ENCODE measurements at regions not wholly inside any gene's neighbourhood (a gene's known extent, or its start where the extent isn't known, plus 50 kb on each side); places are given as distances from the start of the nearest gene placed in this dataset.

DNA sequence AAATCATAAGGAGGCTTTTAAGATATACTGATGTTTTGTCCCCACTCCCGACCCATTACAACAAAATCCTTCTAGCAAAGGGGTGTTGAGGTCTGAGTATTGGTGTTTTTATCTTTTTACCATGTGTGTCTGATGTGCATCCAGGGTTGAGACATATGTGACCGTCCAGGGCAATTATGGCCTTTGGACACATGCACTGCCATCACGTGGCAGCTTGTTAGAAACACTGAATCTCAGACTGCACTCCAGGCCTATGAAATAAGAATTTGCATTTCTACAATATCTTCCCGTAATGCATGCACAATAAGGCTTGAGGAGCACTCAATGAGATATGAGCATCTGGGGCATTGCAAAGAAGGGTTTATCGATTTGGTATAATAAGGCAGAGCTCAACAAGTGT lies 235.1 kb upstream of the ZNF804A start:
- Histone ChIP-seq H3K9ac (ENCODE audit: low read length) (no peak overlapping the region), H3K27ac (ENCODE audit: low read length) (no peak overlapping the region), H3K27me3 (ENCODE audit: insufficient read depth, low read depth, low read length) (no peaks in the 10 kb centered on the region), H3K4me3 (ENCODE audit: low read length) (no peak overlapping the region), H4K20me1 (ENCODE audit: insufficient read depth) (no peaks in the 10 kb centered on the region), H3F3A (ENCODE audit: insufficient read depth, low read length, poor library complexity, severe bottlenecking) (no peaks in the 10 kb centered on the region), H3K4me2 (ENCODE audit: low read length) (no peak overlapping the region), H2AFZ (ENCODE audit: low read depth, low read length) (no peak overlapping the region), H3K79me2 (replicated peaks; ENCODE audit: insufficient read depth, low read length) (no peaks in the 10 kb centered on the region), H3K36me3 (ENCODE audit: insufficient read depth, low read length) (no peaks in the 10 kb centered on the region), H3K9me3 (ENCODE audit: low read length) (no peaks in the 10 kb centered on the region), H3K9me2 (ENCODE audit: insufficient read depth, low read length) (no peaks in the 10 kb centered on the region)
- TF ChIP-seq SMC3 (conservative IDR thresholded peaks at IDR 0.05; ENCODE audit: poor library complexity): no peak
- no peak for TF ChIP-seq MXI1 (conservative IDR thresholded peaks at IDR 0.05; ENCODE audit: poor library complexity, severe bottlenecking)
- no peak for TF ChIP-seq TAF1 (IDR thresholded peaks at IDR 0.05; ENCODE audit: low read depth)
- no peak for TF ChIP-seq EZH2 (IDR thresholded peaks at IDR 0.05; ENCODE audit: borderline replicate concordance, insufficient read depth, low read length, poor library complexity, severe bottlenecking)
- TF ChIP-seq, protein P1, sequence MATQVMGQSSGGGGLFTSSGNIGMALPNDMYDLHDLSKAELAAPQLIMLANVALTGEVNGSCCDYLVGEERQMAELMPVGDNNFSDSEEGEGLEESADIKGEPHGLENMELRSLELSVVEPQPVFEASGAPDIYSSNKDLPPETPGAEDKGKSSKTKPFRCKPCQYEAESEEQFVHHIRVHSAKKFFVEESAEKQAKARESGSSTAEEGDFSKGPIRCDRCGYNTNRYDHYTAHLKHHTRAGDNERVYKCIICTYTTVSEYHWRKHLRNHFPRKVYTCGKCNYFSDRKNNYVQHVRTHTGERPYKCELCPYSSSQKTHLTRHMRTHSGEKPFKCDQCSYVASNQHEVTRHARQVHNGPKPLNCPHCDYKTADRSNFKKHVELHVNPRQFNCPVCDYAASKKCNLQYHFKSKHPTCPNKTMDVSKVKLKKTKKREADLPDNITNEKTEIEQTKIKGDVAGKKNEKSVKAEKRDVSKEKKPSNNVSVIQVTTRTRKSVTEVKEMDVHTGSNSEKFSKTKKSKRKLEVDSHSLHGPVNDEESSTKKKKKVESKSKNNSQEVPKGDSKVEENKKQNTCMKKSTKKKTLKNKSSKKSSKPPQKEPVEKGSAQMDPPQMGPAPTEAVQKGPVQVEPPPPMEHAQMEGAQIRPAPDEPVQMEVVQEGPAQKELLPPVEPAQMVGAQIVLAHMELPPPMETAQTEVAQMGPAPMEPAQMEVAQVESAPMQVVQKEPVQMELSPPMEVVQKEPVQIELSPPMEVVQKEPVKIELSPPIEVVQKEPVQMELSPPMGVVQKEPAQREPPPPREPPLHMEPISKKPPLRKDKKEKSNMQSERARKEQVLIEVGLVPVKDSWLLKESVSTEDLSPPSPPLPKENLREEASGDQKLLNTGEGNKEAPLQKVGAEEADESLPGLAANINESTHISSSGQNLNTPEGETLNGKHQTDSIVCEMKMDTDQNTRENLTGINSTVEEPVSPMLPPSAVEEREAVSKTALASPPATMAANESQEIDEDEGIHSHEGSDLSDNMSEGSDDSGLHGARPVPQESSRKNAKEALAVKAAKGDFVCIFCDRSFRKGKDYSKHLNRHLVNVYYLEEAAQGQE (IDR thresholded peaks at IDR 0.05; ENCODE audit: borderline replicate concordance): no peak
- TF ChIP-seq RAD21 (conservative IDR thresholded peaks at IDR 0.05): no peak
- TF ChIP-seq, protein P2, sequence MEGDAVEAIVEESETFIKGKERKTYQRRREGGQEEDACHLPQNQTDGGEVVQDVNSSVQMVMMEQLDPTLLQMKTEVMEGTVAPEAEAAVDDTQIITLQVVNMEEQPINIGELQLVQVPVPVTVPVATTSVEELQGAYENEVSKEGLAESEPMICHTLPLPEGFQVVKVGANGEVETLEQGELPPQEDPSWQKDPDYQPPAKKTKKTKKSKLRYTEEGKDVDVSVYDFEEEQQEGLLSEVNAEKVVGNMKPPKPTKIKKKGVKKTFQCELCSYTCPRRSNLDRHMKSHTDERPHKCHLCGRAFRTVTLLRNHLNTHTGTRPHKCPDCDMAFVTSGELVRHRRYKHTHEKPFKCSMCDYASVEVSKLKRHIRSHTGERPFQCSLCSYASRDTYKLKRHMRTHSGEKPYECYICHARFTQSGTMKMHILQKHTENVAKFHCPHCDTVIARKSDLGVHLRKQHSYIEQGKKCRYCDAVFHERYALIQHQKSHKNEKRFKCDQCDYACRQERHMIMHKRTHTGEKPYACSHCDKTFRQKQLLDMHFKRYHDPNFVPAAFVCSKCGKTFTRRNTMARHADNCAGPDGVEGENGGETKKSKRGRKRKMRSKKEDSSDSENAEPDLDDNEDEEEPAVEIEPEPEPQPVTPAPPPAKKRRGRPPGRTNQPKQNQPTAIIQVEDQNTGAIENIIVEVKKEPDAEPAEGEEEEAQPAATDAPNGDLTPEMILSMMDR (IDR thresholded peaks at IDR 0.05; ENCODE audit: poor library complexity, severe bottlenecking): no peak
- TF ChIP-seq POLR2AphosphoS5 (IDR thresholded peaks at IDR 0.05): no peak
- TF ChIP-seq EP300 (conservative IDR thresholded peaks at IDR 0.05; ENCODE audit: poor library complexity, severe bottlenecking): no peak

DNA sequence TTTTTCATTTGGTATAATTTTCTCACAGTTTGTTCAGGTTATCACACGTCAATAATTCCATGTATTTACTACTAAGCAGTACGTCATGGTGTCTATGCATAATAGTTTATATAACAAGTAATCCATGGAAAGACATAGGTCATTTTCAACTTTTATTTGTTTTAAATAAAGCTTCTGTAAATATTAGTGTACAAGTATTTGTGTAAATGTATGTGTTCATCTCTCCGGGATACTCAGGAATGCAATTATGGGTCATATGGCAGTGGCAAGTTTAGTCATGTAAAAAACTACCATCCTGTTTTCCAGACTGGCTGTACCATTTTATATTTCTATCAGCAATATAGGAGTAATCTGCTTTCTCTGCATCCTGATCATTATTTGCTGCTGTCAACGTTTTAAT lies 231.1 kb upstream of the ZNF804A start:
- Histone ChIP-seq H3K27ac (ENCODE audit: low read length) (no peak overlapping the region), H3K36me3 (ENCODE audit: insufficient read depth, low read length) (no peaks in the 10 kb centered on the region), H3K4me3 (ENCODE audit: low read length) (no peak overlapping the region), H3K9me2 (ENCODE audit: insufficient read depth, low read length) (no peaks in the 10 kb centered on the region), H3F3A (ENCODE audit: insufficient read depth, low read length, poor library complexity, severe bottlenecking) (no peaks in the 10 kb centered on the region), H3K9me3 (ENCODE audit: low read length) (no peaks in the 10 kb centered on the region), H3K9ac (ENCODE audit: low read length) (no peak overlapping the region), H3K79me2 (replicated peaks; ENCODE audit: insufficient read depth, low read length) (no peaks in the 10 kb centered on the region), H2AFZ (ENCODE audit: low read depth, low read length) (no peak overlapping the region), H4K20me1 (ENCODE audit: insufficient read depth) (no peaks in the 10 kb centered on the region), H3K4me2 (ENCODE audit: low read length) (no peak overlapping the region), H3K27me3 (ENCODE audit: insufficient read depth, low read depth, low read length) (no peaks in the 10 kb centered on the region)
- TF ChIP-seq POLR2AphosphoS5 (IDR thresholded peaks at IDR 0.05) (no peak), MXI1 (conservative IDR thresholded peaks at IDR 0.05; ENCODE audit: poor library complexity, severe bottlenecking) (no peak), SMC3 (conservative IDR thresholded peaks at IDR 0.05; ENCODE audit: poor library complexity) (no peak), EZH2 (IDR thresholded peaks at IDR 0.05; ENCODE audit: borderline replicate concordance, insufficient read depth, low read length, poor library complexity, severe bottlenecking) (no peak), EP300 (conservative IDR thresholded peaks at IDR 0.05; ENCODE audit: poor library complexity, severe bottlenecking) (no peak), RAD21 (conservative IDR thresholded peaks at IDR 0.05) (no peak), TAF1 (IDR thresholded peaks at IDR 0.05; ENCODE audit: low read depth) (no peak)
- TF ChIP-seq, protein P2 (IDR thresholded peaks at IDR 0.05; ENCODE audit: poor library complexity, severe bottlenecking): no peak
- TF ChIP-seq, protein P1 (IDR thresholded peaks at IDR 0.05; ENCODE audit: borderline replicate concordance): no peak
